CD4-positive, alpha-beta T cell treated with Interleukin-2 at 100 ng/mL for 4 hours (primary cell): ENCODE measurements at regions not wholly inside any gene's neighbourhood (a gene's known extent, or its start where the extent isn't known, plus 50 kb on each side); places are given as distances from the start of the nearest gene placed in this dataset.

Experiments used
- DNase-seq: peaks from one replicate; pipeline ENCODE4 v3.0.0-alpha.2; 2020; ENCODE audit warnings: low spot score

- DNase-seq = no peak
Observed at GRCh38 chr3:104635872-104636580, 730.7 kb upstream of the ALCAM start.

DNA sequence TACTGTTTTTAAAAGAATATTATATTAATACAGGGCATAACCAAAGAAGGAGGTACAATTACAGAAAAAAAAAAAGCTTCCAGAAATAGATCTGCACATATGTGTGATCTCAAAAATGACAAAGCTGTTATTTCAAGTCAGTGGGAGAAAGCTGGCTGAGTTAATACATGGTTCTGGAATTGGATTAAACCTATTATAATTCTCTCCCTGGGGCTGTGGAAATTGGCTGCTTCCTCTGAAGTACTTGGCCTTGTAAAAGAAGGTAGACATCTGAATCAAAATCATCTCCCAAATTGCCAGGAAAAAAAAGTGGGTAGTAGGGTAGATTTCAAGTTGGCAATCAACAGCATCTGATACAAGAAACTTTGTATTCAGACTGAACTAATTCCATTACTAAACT lies 723.9 kb upstream of the ALCAM start:
- DNase-seq = no peak

DNA sequence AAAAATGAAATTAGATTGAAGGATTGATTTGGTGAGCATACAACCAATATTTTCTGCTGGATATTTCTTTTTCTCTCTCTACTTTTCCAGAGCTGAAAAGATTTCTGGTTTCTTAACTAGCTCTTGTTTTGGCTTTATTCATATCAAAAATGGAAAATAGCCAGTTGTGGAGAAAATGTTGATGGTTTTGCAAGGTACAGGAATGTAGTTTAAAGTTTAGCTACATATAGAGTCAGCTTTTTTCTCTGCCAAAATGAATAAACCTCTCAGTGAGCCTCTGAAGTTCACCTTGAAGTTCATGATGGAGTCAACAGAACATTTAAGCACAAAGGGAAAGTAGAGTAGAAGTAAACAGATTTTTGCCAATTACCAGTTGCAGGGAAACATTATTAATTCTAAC lies 720.5 kb upstream of the ALCAM start:
- no peak for DNase-seq

DNA sequence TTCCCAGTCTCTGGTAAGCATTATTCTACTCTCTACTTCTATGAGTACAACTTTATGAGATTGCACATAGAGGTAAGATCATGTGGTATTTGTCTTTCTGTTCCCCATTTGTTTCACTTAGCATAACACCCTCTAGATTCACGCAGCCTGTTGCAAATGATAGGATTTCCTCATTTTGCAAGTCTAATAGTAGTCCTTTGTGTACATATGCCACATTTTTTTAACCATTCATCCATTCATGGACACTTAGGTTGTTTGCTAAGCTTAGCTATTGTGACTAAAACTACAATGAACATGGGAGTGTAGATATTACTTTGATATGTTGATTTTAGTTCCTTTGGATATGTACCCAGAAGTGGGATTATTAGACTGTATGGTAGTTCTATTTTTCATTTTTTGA lies 717.9 kb upstream of the ALCAM start:
- DNase-seq = no peak

- no peak for DNase-seq
Observed at GRCh38 chr3:104669083-104669482, 697.6 kb upstream of the ALCAM start.

DNA sequence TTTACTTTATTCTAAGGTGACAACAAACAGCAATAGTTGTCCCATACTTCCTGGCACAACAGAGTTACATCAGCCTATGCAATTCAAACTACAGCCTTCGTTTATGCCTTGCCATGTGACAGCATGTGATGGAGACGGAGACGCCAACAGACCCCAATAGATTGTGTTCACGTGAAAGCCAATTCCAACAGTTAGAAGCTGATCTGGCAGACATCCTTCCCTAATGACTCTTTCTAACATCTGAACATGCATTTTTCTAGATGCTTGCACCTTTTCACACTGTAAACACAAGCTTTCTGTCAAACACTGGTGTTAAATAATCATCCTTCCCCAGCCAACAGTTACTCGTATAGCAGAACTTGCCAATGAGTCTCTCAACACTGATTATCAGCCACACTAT lies 694.4 kb upstream of the ALCAM start:
- DNase-seq = no peak

DNA sequence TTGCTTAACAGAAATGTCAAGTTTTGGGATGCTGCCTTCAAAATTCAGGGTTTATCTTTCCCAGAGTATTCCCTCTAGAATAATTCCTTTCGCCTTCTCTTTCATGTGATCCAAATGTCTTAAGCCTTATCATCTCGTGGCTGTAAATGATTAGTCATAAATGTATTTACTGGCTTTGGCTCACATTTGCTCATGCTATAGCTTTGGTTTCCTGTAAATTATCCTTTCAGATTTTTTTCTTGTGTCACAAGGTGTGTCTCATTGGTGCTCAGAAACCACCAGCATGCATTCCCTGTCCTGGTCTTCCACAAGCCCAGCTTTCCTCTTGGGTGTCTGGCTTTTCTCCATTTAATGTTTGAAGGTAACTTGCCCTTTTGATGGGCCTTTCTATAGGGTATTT lies 692.7 kb upstream of the ALCAM start:
- no peak for DNase-seq

GRCh38 chr3:104676241-104676640 lies 690.5 kb upstream of the ALCAM start:
- no peak for DNase-seq

GRCh38 chr3:104677932-104678331 lies 688.8 kb upstream of the ALCAM start:
- DNase-seq = no peak

- DNase-seq = no peak
Observed at GRCh38 chr3:104685492-104685891, 681.2 kb upstream of the ALCAM start.

GRCh38 chr3:104687362-104687761 lies 679.3 kb upstream of the ALCAM start:
- DNase-seq = no peak

GRCh38 chr3:104696470-104696869 lies 670.2 kb upstream of the ALCAM start:
- DNase-seq = no peak

GRCh38 chr3:104711406-104711805 lies 655.3 kb upstream of the ALCAM start:
- no peak for DNase-seq

DNA sequence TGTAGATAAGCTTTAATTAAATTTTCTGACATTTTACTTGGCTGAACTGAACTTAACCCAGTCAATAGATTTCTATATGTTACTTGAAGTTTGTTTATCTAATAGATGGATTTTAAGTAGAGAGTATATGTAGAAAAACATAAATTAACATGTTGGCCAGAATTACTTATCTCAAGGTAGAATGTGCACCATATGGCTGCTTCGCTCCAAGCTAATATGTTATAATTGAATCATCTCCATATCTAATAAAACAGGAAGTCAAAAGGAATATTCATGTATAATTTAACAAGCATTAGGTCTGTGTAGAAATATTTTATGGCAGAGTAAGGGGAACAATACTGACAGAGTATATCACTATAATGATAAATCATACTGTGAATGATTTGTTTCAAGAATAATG lies 650.7 kb upstream of the ALCAM start:
- no peak for DNase-seq

- DNase-seq = no peak
Observed at GRCh38 chr3:104717828-104718196, 648.9 kb upstream of the ALCAM start.

DNA sequence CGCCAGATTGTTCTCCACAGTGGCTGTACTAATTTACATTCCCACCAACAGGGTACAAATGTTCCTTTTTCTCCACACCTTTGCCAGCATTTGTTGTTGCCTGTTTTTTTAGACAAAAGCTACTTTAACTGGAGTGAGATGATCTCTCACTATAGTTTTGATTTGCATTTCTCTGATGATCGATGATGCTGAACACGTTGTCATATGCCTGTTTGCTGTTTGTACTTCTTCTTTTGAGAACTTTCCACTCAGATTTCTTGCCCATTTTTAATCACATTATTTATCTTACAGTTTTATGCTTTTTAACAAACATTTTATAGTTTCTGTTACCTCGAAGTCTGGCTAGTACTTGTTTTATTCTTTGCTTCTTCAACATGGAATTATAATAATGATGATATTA lies 643.7 kb upstream of the ALCAM start:
- no peak for DNase-seq

GRCh38 chr3:104731074-104731473 lies 635.6 kb upstream of the ALCAM start:
- DNase-seq = no peak

DNA sequence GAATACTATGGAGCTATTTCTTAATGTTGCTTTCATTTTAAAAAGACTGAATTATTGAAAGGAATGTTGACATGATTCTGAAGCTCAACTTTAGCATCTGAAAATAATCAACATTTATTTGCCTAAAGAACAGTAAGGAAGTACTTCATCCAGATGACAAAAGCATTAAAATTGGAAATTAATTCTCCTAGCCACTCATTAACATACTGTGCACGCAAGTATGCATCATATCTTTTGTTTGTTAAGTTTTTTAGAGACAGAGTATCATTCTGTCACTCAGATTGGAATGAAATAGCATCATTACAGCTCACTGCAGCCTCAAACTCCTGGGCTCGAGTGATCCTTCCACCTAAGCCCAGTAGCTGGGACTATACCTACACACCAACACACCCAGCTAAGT lies 632.1 kb upstream of the ALCAM start:
- no peak for DNase-seq

GRCh38 chr3:104735691-104736090 lies 631.0 kb upstream of the ALCAM start:
- no peak for DNase-seq

DNA sequence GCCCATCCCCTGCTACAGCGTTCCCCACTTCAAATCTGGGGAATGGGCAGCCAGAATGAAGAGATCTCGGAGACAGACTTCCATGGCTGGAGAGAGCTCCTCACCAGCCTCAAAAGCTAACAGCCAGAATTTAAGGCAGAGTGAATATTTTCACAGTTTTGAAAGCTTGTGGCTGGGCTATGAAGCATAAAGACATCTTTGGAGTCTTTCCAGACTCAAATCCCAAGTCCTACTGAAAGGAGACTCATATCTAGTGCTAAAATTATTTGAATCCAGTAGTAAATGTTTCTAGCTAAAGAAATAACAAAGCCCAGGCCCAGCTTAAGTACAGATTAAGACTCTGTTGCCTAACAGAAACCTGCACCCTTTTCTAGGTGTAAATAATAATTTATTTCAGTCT lies 628.4 kb upstream of the ALCAM start:
- no peak for DNase-seq

DNA sequence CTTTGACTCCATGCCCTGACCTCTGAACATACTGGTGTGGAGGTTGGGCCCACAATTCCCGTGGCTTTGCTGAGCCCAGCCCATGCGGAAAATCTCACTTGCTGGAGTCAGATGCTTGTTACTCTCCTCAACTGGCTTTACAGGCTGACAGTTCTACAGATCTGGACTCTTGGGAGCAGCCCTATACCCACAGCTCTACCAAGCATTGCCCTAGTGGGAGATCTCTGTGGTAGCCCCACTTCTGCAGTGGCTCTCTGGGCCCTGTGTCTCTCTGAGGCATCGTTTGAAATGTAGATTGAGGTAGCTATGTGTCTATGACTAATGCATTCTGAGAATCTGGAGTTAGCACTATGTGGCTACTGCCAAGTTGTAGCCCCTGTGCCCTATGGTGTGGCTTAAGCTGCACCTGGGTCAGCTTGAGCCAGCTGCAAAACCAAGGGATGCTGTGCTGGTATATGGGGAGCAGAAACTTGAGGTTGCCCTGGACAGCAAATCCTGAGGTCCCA lies 625.8 kb upstream of the ALCAM start:
- no peak for DNase-seq

- no peak for DNase-seq
Observed at GRCh38 chr3:104742044-104742443, 624.7 kb upstream of the ALCAM start.

DNA sequence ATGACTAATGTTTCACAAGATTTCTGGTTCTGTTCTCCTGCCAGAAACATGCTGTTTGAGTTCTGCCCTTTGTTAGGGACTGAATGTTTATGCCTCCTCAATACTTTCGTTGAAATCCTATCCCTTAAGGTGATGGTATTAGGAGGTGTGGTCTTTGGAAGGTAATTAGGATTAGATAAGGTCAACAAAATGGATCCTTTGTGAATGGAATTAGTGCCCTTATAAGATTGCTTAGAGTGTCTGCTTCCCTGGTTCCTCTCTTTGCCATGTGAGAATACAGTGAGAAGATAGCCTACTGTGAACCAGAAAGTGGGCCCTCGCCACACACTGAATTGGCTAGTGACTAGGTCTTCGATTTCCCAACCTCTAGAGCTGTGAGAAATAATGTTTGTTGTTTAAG lies 621.4 kb upstream of the ALCAM start:
- no peak for DNase-seq

DNA sequence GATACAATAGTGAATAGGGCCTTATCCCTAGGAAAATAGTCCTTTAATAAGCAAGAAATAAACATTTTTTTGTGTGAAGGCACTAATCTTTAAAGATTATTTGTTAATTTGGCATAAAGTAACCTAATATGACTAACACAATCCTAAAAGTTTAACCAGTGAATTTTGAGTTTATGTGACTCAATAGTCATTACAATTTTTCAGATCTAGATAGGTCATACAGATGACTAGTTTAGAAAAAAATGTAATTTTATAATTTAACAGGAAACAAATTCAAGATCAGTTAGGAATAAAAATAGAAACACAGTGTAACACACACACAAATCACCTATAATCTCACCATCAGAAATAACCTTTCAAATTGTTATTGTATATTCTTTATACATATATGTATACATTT lies 620.7 kb upstream of the ALCAM start:
- no peak for DNase-seq

DNA sequence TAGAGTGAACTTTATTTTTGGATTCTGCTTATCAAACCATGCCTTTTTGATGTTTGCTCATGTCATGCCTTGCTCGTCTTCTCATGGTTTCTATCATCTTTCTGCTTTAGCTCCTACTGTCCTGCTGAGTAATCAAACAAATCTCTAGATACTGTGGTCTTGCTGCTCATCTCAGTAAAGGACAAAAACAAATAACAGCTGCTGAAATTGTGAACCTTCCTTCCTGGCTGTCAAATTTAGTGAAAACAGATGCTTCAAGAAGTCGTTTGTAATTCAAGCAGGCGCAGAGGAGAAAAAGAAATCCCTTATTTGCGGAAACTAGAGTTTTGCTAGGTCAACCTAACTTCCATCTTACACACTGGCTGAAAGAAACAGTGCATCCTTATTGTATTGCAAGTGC lies 616.1 kb upstream of the ALCAM start:
- no peak for DNase-seq
